Stimulated activated CD8-positive, alpha-beta memory T cell treated with anti-CD3 and anti-CD28 coated beads, Interleukin-15, amount 100 ng/mL, for 1 hour (primary cell): ENCODE measurements at regions not wholly inside any gene's neighbourhood (a gene's known extent, or its start where the extent isn't known, plus 50 kb on each side); places are given as distances from the start of the nearest gene placed in this dataset.
A peak's percentile ranks its signal among the peaks of the same experiment; 100 is the strongest.
"Not testable (repeated sequence)": the region's sequence is repeated elsewhere in the genome, so short reads cannot be mapped to it uniquely, and the experiment has no call there.

Experiments used
- DNase-seq: peaks from one replicate; pipeline ENCODE4 v3.0.0-alpha.2; 2020; ENCODE audit warnings: low read depth

- DNase-seq, result no peak
Measured at GRCh38 chr6:144477856-144478255, 192.7 kb downstream of the UTRN start.

GRCh38 chr6:144478483-144478882 is 193.3 kb downstream of the UTRN start:
- no peak for DNase-seq

GRCh38 chr6:144479991-144480390 is 194.9 kb downstream of the UTRN start:
- DNase-seq, result no peak

- no peak for DNase-seq
Measured at GRCh38 chr6:144480473-144480872, 195.3 kb downstream of the UTRN start.

GRCh38 chr6:144481527-144481926 is 196.4 kb downstream of the UTRN start:
- DNase-seq, result no peak

GRCh38 chr6:144482142-144482541 is 197.0 kb downstream of the UTRN start:
- DNase-seq, result peak; percentile 46

- no peak for DNase-seq
Measured at GRCh38 chr6:144485531-144485930, 200.4 kb downstream of the UTRN start.

- no peak for DNase-seq
Measured at GRCh38 chr6:144488590-144488989, 203.5 kb downstream of the UTRN start.

GRCh38 chr6:144493035-144493910 is 208.1 kb downstream of the UTRN start:
- no peak for DNase-seq

GRCh38 chr6:144495076-144495475 is 209.9 kb downstream of the UTRN start:
- DNase-seq, result not testable (repeated sequence)

- DNase-seq, result no peak
Measured at GRCh38 chr6:144497650-144498049, 212.5 kb downstream of the UTRN start.

- DNase-seq, result no peak
Measured at GRCh38 chr6:144500892-144501291, 215.8 kb downstream of the UTRN start.

- not testable (repeated sequence) for DNase-seq
Measured at GRCh38 chr6:144505214-144505613, 220.1 kb downstream of the UTRN start.

- DNase-seq, result not testable (repeated sequence)
Measured at GRCh38 chr6:144506051-144506450, 220.9 kb downstream of the UTRN start.

- DNase-seq, result not testable (repeated sequence)
Measured at GRCh38 chr6:144507772-144508312, 222.7 kb downstream of the UTRN start.

GRCh38 chr6:144510859-144511258 is 225.7 kb downstream of the UTRN start:
- no peak for DNase-seq

GRCh38 chr6:144515761-144516160 is 230.6 kb downstream of the UTRN start:
- no peak for DNase-seq

GRCh38 chr6:144519426-144519825 is 234.3 kb downstream of the UTRN start:
- DNase-seq, result no peak

- DNase-seq, result no peak
Measured at GRCh38 chr6:144528743-144529425, 243.7 kb downstream of the UTRN start.

- DNase-seq, result no peak
Measured at GRCh38 chr6:144530118-144530517, 245.0 kb downstream of the UTRN start.

GRCh38 chr6:144532238-144532637 is 247.1 kb downstream of the UTRN start:
- not testable (repeated sequence) for DNase-seq

- DNase-seq, result no peak
Measured at GRCh38 chr6:144534180-144534579, 249.0 kb downstream of the UTRN start.

GRCh38 chr6:144535630-144536029 is 250.5 kb downstream of the UTRN start:
- DNase-seq, result no peak
